Endothelial cell of umbilical vein (primary cell): ENCODE measurements at regions not wholly inside any gene's neighbourhood (a gene's known extent, or its start where the extent isn't known, plus 50 kb on each side); places are given as distances from the start of the nearest gene placed in this dataset.

Experiments
- BruUV-seq: library from RNA; stranded (reverse); fragments of 400-500 nt; replicated peaks from 2 replicates; lab custom pipeline; 2021; lab: Mats Ljungman, UMichigan
- CTCF ChIA-PET: fragments of 300-600, 350-600 bp; sonication (Branson Sonifier 250); formaldehyde crosslinking; loops from one replicate; lab custom pipeline; 2021; ENCODE audit warnings: antibody characterized with exemption, inconsistent platforms; lab: Charles Lee
- POLR2A ChIA-PET: fragments of 300-600, 350-600 bp; sonication (Branson Sonifier 250); formaldehyde crosslinking; loops from one replicate; lab custom pipeline; 2021; ENCODE audit warnings: antibody characterized with exemption, inconsistent platforms; lab: Charles Lee
- DNase-seq: peaks from one replicate; pipeline ENCODE4 v3.0.0-alpha.2; 2011; ENCODE audit warnings: low read depth, low spot score
- FAIRE-seq: peaks from 2 replicates; lab custom pipeline; 2011; peaks lifted over from hg19 to GRCh38; lab: Jason Lieb, UNC
- H2AFZ ChIP-seq: 2 replicates; pipeline ENCODE4 v1.6.0; 2012; ENCODE audit warnings: low read depth, low read length, control low read depth, inconsistent platforms
- H3K27ac ChIP-seq: 2 replicates; pipeline ENCODE4 v1.5.1; 2011; ENCODE audit warnings: low read depth, mild to moderate bottlenecking, control low read depth, low read length, moderate library complexity; ENCODE audit not compliant: insufficient read depth
- H3K27me3 ChIP-seq, 2 experiments: 2 replicates each; pipeline versions ENCODE4 v1.6.0 to v1.6.1; 2011; ENCODE audit warnings: low read length in 2 of 2, mixed read lengths in 1 of 2; ENCODE audit not compliant: control insufficient read depth in 2 of 2, insufficient read depth in 2 of 2
- H3K36me3 ChIP-seq, 2 experiments: 2 replicates in 1 of 2; 3 replicates in 1 of 2; pipeline ENCODE4 v1.5.1; 2011; ENCODE audit warnings: low read length in 2 of 2, mild to moderate bottlenecking in 1 of 2, moderate library complexity in 1 of 2; ENCODE audit not compliant: control insufficient read depth in 2 of 2, insufficient read depth in 2 of 2; ENCODE audit errors: extremely low read depth in 1 of 2
- H3K4me1 ChIP-seq: 3 replicates; pipeline ENCODE4 v1.5.1; 2011; ENCODE audit warnings: mild to moderate bottlenecking, low read length; ENCODE audit not compliant: control insufficient read depth, insufficient read depth; ENCODE audit errors: extremely low read depth
- H3K4me2 ChIP-seq: 2 replicates; pipeline ENCODE4 v1.6.1; 2011; ENCODE audit warnings: low read length, control low read depth, mixed read lengths; ENCODE audit not compliant: insufficient read depth
- H3K4me3 ChIP-seq, 3 experiments: fragments of 200-600 bp in 1 of 3; sonication (generic), shearing (Covaris generic) in 1 of 3; replicated peaks in 1 of 3; 2 replicates each; pipeline ENCODE4 v1.5.1; 2011 to 2016; ENCODE audit warnings: control low read depth in 3 of 3, low read length in 3 of 3, mild to moderate bottlenecking in 2 of 3, inconsistent platforms in 1 of 3, low read depth in 1 of 3, moderate library complexity in 1 of 3; ENCODE audit not compliant: insufficient read depth in 1 of 3
- H3K79me2 ChIP-seq: 2 replicates; pipeline ENCODE4 v1.6.0; 2012; ENCODE audit warnings: low read length, inconsistent platforms; ENCODE audit not compliant: control insufficient read depth, insufficient read depth
- H3K9ac ChIP-seq: replicated peaks from 2 replicates; pipeline ENCODE3; 2011; ENCODE audit warnings: low read length, control low read depth; ENCODE audit not compliant: insufficient read depth; ENCODE audit errors: extremely low read depth
- H3K9me1 ChIP-seq: replicated peaks from 3 replicates; pipeline ENCODE4 v1.6.0; 2011; ENCODE audit warnings: mild to moderate bottlenecking, low read length; ENCODE audit not compliant: control insufficient read depth, insufficient read depth; ENCODE audit errors: extremely low read depth
- H3K9me3 ChIP-seq: replicated peaks from 2 replicates; pipeline ENCODE4 v1.5.1; 2012; ENCODE audit warnings: low read length, inconsistent platforms; ENCODE audit not compliant: control insufficient read depth, insufficient read depth
- H4K20me1 ChIP-seq: replicated peaks from 2 replicates; pipeline ENCODE3; 2011; ENCODE audit warnings: mild to moderate bottlenecking, low read length; ENCODE audit not compliant: control insufficient read depth, insufficient read depth; ENCODE audit errors: extremely low read depth
- CTCF ChIP-seq, 2 donors: IDR thresholded peaks; 1 replicate in 1 of 2; 2 replicates in 1 of 2; pipeline ENCODE4 v1.5.1; 2011; ENCODE audit warnings: low read length in 2 of 2, mild to moderate bottlenecking in 2 of 2, moderate library complexity in 2 of 2, control low read depth in 1 of 2, inconsistent platforms in 1 of 2, low read depth in 1 of 2; ENCODE audit not compliant: insufficient read depth in 1 of 2; ENCODE audit errors: extremely low read depth in 1 of 2
- EZH2 ChIP-seq: IDR thresholded peaks from 2 replicates; pipeline ENCODE4 v1.6.1; 2012; ENCODE audit warnings: borderline replicate concordance, low read depth, mild to moderate bottlenecking, moderate library complexity, low read length, inconsistent platforms; ENCODE audit not compliant: severe bottlenecking
- FOS ChIP-seq: IDR thresholded peaks from 2 replicates; pipeline ENCODE4 v1.6.1; 2011; ENCODE audit warnings: mild to moderate bottlenecking, low read length, moderate library complexity, borderline replicate concordance; ENCODE audit not compliant: insufficient read depth
- GATA2 ChIP-seq: IDR thresholded peaks from 2 replicates; pipeline ENCODE4 v1.7.0; 2011; ENCODE audit warnings: low read depth, mild to moderate bottlenecking, moderate library complexity, mixed read lengths, low read length; ENCODE audit not compliant: insufficient read length, insufficient read depth
- JUN ChIP-seq: IDR thresholded peaks from 2 replicates; pipeline ENCODE4 v1.6.1; 2011; ENCODE audit warnings: borderline replicate concordance, low read depth; ENCODE audit not compliant: insufficient read length, insufficient read depth
- MAX ChIP-seq: IDR thresholded peaks from 2 replicates; pipeline ENCODE4 v1.6.1; 2011; ENCODE audit not compliant: insufficient read depth, insufficient read length
- MYC ChIP-seq: IDR thresholded peaks from one replicate; pipeline ENCODE4 v1.6.1; 2011; ENCODE audit warnings: mild to moderate bottlenecking, low read depth, low read length
- POLR2A ChIP-seq: IDR thresholded peaks from 2 replicates; pipeline ENCODE4 v1.6.1; 2012; ENCODE audit warnings: low read depth, mild to moderate bottlenecking, control low read depth, low read length
- POLR2AphosphoS5 ChIP-seq: IDR thresholded peaks from 2 replicates; pipeline ENCODE4 v1.6.1; 2012; ENCODE audit warnings: low read depth, mild to moderate bottlenecking, control low read depth, low read length, moderate library complexity; ENCODE audit not compliant: insufficient read depth
- dilution Hi-C: fragments of 300-500 bp; cut with MboI; formaldehyde crosslinking; loops from one replicate; pipeline ENCODE4 v1.15.0; 2019; ENCODE audit warnings: low sequenced_read_pairs; ENCODE audit not compliant: extremely low pct_ligation_motif_present
- intact Hi-C: fragments of 100-400 bp; cut with micrococcal nuclease; formaldehyde crosslinking; loops from one replicate; pipeline ENCODE4 v1.10.0; 2022

GRCh38 chr1:79105500-79105899 lies 99.0 kb upstream of the ADGRL4 start:
- Histone ChIP-seq H4K20me1 (no peaks in the 10 kb centered on the region), H3K79me2 (no peaks in the 10 kb centered on the region), H3K4me1 (no peaks in the 10 kb centered on the region), H3K36me3 (no peaks in the 10 kb centered on the region), H2AFZ (no peak overlapping the region), H3K4me3 (no peak overlapping the region), H3K9me1 (no peaks in the 10 kb centered on the region), H3K9me3 (no peaks in the 10 kb centered on the region), H3K9ac (no peak overlapping the region), H3K27me3 (no peaks in the 10 kb centered on the region), H3K27ac (no peak overlapping the region), H3K4me2 (no peak overlapping the region)
- DNase-seq = peak; percentile 32
- dilution Hi-C loops = no loop called here
- no peak for FAIRE-seq
- TF ChIP-seq MYC (no peak), POLR2AphosphoS5 (no peak), GATA2 (no peak), MAX (no peak), CTCF (IDR thresholded peaks at IDR 0.05; ENCODE audit: extremely low read depth in 1 of 2, insufficient read depth in 1 of 2, low read depth in 1 of 2, low read length in 2 of 2) (no peak), JUN (no peak), EZH2 (no peak), FOS (no peak), POLR2A (no peak)
- POLR2A ChIA-PET = no interaction called here
- BruUV-seq = no TSS peak
- CTCF ChIA-PET = interaction anchor here (1.0 to 1.5 kb wide), 3 partner anchors 10 to 29 kb away, joined by 3 to 4 read pairs (median 3); no protein-coding TSS in a partner anchor
- intact Hi-C loops = no loop called here
